VCaP (cell line): ENCODE measurements at regions not wholly inside any gene's neighbourhood (a gene's known extent, or its start where the extent isn't known, plus 50 kb on each side); places are given as distances from the start of the nearest gene placed in this dataset.

Experiments used
- H3K27ac ChIP-seq: fragments of 450-650 bp; 2 replicates; pipeline ENCODE4 v1.5.1; 2017
- CTCF ChIP-seq: fragments of 450-650 bp; conservative IDR thresholded peaks from 2 replicates; pipeline ENCODE4 v1.5.1; 2017; ENCODE audit warnings: mild to moderate bottlenecking, moderate library complexity

- H3K27ac ChIP-seq = no peak overlapping the region
- TF ChIP-seq CTCF = no peak
Observed at GRCh38 chr14:89625244-89625713, 208.2 kb upstream of the FOXN3 start.

- no peak for TF ChIP-seq CTCF
Observed at GRCh38 chr14:89624500-89625156, 207.6 kb upstream of the FOXN3 start.

GRCh38 chr14:89621791-89622638, 205.0 kb upstream of the FOXN3 start:
- H3K27ac ChIP-seq = no peak overlapping the region
- TF ChIP-seq CTCF = no peak

More at GRCh38 chr14:89624500-89625156, 207.6 kb upstream of the FOXN3 start:
- no peak overlapping the region for H3K27ac ChIP-seq

- H3K27ac ChIP-seq = no peak overlapping the region
- TF ChIP-seq CTCF = no peak
Observed at GRCh38 chr14:89621009-89621421, 204.0 kb upstream of the FOXN3 start.

GRCh38 chr14:89620436-89620835, 203.4 kb upstream of the FOXN3 start:
- no peak overlapping the region for H3K27ac ChIP-seq
- TF ChIP-seq CTCF = no peak

- TF ChIP-seq CTCF = no peak
- H3K27ac ChIP-seq = peak overlapping the region; percentile 69; the same call in 1 of the 2 replicates
Observed at GRCh38 chr14:89619596-89619995, 202.6 kb upstream of the FOXN3 start.

GRCh38 chr14:89618811-89619551, 201.9 kb upstream of the FOXN3 start:
- no peak for TF ChIP-seq CTCF
- peak overlapping the region; percentile 69; the same call in 1 of the 2 replicates for H3K27ac ChIP-seq
